Stimulated activated CD8-positive, alpha-beta memory T cell treated with anti-CD3 and anti-CD28 coated beads, Interleukin-2, amount 100 ng/mL, for 48 hours (primary cell): ENCODE measurements at regions not wholly inside any gene's neighbourhood (a gene's known extent, or its start where the extent isn't known, plus 50 kb on each side); places are given as distances from the start of the nearest gene placed in this dataset.
"Not testable (repeated sequence)": the region's sequence is repeated elsewhere in the genome, so short reads cannot be mapped to it uniquely, and the experiment has no call there.

Experiments
- DNase-seq, 2 donors: peaks; one replicate each; pipeline ENCODE4 v3.0.0-alpha.2; 2020; ENCODE audit warnings: low read depth in 2 of 2

DNA sequence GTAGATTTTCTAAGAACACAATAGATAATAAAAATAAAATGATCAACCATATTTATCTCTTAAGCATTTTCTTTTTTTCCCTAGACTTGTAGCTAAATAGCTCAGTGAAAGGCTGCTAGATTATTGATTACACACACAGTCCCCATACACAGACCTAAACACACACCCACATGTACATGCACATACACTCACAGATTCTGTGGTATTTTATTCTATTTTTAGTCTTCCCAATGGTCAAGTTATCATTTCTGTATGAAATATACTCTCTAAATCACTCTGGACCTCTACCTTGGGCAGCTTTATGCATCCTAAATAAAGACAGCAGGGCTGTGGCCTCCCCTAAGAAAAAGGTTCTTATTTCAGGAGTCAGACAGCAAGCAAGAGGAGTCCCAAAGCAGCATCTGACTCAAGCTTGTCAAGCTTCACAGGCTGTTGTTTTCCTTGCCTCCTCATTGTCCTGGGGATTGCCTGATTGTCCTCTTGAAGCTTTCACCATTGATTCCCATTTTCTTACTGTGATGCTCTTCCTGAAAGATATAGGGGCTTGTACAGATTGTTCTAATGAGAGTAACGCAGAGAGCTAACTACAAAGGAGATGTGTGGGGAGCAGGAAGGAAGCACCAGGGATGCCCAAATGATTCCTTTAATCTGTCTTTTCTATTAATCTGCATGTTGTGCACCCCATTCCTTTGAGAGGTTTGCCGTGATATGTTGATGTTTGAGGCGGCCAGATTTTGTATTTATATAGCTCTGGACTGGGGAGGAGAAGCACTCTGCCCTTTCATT lies 986.5 kb downstream of the PCDH17 start:
- no peak for DNase-seq

DNA sequence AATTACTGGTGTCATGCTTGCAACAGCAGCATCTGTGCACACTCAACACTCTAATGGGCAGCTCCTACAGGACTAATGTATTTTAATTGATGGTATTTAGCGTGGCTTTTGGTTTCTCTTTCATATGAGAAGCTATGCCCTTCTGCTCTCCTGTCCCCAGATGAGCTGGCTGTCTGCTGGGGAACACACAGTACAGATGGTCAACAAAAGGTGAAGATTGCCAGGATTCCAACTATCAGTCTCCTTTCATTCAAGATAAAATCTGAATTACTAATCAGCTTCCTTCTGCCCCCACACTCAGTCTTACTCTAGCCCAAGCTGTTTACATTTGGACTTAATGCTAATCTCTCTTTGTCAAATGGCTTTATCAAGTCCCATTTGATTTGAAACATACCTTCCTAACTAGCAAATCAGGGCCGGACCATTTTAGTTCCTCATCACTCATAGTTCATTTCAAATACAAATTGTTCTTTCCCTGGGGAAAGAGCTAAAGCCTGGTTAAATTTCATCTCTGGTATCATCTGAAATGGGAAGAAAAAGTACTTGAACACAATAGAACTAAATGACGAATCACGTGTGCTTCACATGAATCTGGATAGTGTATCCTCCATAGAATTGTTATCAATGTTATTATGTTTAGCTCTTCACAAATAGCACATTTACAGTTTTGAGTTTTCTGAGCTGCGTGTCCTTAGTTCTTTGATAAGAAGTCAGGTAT lies 988.0 kb downstream of the PCDH17 start:
- DNase-seq: no peak

DNA sequence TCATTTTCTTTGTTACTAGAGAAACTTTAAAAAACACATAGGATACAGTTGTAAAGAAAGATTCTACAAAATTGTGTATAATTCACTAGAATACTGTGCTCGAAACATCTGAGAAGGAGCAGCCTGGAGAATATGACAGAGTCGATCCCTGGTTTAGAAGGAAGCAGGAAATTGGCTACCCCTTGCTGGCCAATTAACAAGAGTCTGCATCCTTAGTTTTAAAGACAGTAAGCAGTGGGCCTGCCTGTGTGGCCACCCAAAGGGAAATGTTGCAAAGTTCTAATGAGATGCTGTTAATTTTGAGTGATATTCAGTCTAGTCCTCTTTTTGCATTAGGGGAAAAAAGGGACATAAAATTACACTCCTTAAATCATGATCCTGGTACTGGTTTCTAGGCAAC lies 988.6 kb downstream of the PCDH17 start:
- no peak for DNase-seq

DNA sequence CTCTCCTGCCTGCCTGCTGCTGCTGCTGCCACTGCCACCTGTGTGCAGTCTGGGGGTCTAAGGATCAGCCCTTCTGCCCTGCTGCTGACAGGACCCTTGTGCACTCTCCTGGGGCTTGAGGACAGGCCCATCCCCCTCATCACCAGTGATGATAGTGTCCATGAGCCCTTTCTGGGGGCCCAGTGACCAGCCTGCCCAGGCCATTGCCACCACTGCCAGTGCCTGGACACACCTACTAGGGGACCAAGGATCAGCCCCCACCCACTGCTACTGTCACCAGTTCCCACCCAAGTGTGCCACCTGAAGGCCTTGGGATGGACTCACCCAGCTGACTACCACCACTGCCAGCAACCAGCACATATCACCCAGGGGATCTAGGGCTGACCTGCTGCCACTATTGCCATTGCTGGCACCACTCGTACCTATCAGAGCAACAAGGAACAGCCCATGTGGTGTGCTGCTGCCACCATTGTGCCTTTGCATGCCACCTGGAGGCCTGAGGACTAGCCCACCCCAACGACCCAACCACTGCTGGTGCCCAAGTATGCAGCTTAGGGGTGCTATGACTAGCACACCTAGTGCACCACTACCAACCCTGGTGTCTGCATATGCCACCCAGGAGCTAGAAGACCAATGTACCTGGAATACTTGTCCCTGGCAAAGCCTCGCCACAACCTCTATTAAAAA lies 994.3 kb downstream of the PCDH17 start:
- no peak for DNase-seq

DNA sequence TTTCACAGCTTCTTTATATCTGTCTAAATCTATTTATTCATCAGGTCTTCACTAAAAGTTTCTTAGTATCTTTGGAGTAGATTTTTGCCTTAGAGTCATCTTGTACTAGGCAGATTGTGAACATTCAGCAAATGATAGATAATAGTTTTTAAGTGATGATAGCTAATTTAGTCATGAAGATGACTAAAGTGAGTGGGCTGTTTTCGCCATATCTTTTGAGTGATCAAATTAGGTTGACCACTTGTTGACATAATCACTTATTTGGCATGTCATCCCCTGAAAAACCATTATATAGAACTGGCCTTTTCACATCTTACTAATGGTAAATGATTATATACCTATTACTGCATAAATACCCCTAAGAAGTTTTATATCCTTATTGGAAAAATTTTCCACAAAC lies 999.2 kb downstream of the PCDH17 start:
- DNase-seq: no peak

DNA sequence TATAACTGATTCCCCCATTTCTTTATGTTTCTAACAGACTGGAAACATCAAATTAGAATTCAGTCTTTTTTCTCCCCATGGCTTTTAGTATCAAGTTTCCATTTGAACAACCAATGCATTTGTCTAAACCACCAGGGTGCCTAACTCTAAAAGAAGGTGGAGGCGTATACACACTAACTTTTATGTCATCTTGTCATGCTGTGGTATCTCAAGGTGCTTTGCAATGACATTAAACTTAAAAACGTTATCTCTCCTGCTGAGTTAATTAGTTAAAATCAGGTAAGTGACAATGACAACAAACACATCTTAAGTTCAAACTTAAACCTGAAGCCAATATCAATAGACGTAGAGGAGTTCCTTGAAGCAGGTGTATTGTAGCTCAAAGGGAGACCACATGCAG lies 1001.7 kb downstream of the PCDH17 start:
- no peak for DNase-seq

DNA sequence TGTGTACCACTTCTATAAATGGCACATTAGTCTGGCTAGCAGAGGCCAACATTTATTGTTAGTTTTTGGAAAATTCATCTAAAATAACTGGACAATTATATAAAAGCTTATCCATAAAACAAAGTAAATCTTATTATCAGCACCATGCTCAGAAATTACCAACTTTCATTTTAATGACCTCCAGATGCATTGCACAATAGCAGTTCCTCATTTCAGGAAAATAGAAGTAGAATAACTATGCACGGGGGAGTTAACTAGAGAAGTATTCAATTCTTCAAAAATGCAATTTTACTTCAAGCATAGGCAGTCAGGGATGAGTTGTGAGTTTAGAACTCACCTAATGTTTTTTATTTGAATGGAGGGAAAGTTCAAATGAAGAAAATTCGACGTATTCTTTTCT lies 1023.5 kb downstream of the PCDH17 start:
- DNase-seq: no peak

DNA sequence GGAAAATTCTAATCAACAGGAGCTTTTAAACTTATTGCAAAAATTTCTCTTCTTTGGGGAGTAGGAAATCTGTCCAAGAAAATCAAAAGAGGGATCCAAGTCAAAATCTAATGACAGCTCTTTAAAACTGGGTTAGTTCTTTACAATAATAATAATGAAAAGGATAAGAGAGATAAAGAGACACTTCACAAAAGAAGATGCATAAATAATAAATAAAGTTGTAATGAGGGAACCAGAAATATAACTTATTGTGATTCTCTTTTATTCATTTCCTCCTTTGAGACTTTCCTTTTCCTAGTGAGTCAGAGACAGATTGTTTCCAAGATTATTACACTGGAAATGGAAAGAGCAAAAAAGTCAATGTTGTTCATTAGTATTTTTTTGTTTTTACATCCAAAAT lies 1029.3 kb downstream of the PCDH17 start:
- DNase-seq: no peak

DNA sequence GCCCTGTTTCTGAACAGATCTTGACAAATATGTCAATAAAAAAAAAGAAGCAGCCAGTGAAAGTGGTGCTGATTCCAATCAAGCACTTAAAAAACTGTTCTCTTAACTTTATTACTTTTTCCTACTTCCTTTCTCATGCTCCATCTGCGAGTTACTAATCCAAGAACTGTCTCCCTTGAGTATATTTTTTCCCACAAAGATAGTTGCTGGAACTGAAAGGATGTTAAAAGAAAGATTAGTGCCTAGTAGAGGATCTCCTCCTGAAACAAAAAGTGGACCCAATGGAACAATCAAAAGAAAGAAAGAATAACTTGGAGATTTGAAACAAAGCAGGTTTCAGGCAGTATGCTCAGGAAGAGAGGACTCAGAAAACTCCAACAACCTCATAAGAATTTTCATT lies 1034.8 kb downstream of the PCDH17 start:
- no peak for DNase-seq

DNA sequence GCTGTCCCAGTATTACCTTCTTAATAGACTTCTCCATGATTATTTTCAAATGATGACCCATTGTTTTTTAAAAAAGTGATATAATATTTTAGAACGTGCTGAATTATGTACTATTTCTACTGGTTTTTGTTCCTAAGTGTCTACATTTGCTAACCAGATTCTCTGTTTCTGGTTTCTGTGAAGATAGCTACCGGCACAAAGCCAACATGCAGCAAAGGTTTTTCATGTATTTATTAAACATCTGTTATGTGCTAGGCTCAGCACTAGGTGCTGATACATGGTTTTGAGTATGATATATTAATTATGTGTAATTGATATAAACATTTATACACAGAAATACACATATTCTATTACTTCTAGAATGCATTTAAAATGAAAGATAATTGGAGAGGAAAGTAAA lies 1035.6 kb downstream of the PCDH17 start:
- no peak for DNase-seq

DNA sequence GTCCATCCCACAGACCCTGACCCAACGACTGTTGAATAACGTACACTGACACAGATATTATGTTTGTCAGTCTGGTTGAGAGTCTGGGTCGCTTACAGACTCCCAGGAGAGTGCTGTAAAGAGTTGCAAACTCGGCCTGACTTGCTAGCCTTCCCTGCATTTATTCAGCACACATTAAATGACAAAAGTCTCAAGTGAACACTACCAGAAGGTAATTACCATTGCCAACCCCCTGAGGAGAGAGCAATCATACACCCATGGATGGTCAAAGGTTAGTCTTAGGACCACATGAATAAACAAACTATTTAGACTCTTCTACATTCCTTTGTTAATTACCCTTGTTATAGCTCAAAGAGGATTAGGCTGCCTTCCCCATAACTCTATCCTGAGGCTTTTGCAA lies 1048.6 kb downstream of the PCDH17 start:
- DNase-seq: no peak

DNA sequence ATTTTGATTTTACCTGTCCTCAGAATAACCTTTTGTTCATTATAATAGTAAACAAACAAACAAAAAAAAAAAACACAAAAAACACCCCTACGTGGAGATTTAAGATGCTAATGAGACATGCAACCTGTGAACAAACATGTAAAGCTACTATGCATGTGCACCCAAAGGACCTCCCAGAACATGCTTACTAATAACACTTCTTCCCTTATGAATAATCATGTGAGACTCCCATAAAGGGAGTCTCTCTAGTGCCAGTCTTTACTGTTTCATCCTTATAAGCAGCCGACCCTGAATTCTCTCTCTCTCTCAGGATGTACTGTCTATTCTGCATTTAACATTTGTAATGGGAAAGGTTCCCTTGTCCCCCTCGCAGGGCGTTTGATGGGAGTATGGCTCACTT lies 1051.1 kb downstream of the PCDH17 start:
- DNase-seq: no peak

DNA sequence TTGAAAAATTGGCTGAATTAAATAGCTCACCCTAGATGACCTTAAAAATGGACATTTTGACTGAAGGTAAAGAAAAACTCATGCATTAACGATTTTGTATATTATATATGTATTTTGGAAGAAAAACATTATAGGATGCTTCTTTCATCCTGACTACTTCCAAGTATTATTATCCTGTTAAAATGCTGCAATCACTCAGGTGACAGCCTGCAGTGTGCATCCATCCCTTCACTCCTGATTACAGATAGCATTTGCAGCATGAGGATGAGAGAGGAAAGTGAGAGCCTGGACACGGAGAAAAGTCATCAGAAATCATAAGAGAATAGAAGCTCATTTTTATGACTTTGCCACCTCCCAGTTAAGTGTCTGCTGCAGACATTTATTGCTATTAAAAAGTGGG lies 1055.6 kb downstream of the PCDH17 start:
- DNase-seq: no peak

DNA sequence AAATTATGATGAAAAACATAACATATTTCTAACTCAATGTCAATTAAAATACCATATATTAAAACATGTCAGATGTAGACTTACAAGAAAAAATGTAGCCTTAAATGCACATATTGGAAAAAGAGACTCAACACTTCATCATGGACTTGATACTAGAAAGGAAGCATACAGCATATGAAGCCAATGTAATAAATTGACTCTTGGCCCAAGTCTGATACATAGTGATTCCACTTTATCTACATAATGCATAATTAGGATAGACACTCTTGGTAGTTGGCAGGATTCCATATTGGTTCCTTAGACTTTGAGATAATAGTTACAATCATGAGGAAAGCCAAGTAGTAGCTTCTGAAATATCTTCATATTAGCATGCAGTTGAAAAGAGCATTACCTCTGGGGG lies 1067.0 kb downstream of the PCDH17 start:
- DNase-seq: no peak

DNA sequence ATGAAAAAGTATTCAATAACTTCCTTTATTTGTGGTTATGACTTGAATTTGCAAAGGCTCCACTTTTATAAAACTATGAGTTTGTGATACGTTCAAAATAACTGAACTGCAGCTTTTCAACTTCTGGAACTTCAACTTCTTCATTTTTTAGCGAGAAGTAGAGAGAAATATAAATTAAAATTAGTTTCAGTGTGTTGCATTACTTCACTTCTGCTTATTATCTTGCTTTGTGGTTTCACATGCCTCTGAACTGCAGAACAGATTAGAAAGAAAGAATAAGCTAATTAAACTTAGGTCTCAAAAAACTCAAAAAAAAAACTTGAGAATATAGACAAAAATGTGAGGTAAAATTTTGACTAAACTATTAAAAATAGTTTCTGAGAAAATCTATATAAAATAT lies 1073.4 kb downstream of the PCDH17 start:
- DNase-seq: no peak

DNA sequence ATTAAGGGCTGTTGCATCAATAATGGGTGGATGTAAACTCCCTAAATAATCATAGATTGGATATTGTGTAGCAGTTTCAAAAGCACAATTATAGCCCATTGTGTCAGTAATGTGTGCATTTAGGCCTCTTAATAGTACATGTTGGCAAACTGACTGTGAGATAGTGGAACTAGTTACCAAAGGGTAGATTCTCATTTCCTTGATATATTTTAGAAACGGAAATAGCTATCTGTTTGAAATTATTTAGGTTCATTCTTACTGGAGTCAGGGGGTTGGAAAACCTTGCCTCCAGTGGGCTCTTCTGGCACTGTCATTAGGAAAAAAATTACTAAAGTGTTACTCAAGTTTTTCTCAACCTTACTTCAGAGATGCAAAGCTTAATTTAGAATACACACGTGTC lies 1074.9 kb downstream of the PCDH17 start:
- no peak for DNase-seq

DNA sequence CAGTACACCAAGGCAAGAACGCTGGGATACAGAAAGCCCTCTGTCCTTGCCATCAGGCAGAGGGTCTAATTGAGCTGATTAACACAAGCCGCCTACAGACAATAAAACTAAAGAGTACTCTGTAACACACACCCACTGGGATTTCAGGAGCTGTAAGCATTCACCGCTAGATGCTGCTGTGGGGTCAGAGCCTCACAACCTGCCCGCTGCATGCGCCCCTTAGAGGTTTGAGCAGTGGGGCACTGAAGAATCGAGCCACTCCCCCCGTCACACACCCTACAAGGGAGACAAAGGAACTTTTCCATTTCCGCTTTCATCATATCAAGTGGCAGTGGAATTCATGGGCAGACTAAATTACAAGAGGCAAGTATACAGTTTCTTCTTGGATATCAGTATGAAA lies 1080.6 kb downstream of the PCDH17 start:
- DNase-seq: no peak

DNA sequence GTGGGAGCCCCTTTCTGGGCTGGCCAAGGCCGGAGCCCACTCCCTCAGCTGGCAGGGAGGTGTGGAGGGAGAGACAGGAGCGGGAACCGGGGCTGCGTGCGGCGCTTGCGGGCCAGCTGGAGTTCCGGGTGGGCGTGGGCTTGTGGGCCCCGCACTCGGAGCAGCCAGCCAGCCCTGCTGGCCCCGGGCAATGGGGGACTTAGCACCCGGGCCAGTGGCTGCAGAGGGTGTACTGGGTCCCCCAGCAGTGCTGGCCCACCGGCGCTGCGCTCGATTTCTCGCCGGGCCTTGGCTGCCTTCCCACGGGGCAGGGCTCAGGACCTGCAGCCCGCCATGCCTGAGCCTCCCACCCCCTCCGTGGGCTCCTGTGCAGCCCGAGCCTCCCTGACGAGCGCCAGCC lies 1082.5 kb downstream of the PCDH17 start:
- not testable (repeated sequence) for DNase-seq

DNA sequence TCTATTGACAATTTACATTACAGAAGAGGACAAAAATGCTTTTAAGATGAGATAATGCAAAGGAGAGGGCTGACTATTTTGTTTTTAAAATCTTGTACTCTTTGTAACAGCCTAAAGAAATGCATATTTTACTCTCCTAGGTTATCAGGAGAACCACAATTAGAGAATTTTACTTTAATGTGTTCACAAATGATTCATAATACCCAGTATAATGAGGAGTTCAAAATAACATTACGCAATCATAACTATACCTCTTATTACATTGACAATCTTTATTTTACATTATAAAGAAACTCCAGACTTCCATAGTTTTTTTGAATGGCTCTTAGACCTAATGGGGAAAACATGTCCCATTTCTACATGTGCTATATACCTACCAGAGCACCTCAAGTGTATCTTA lies 1089.7 kb downstream of the PCDH17 start:
- no peak for DNase-seq

DNA sequence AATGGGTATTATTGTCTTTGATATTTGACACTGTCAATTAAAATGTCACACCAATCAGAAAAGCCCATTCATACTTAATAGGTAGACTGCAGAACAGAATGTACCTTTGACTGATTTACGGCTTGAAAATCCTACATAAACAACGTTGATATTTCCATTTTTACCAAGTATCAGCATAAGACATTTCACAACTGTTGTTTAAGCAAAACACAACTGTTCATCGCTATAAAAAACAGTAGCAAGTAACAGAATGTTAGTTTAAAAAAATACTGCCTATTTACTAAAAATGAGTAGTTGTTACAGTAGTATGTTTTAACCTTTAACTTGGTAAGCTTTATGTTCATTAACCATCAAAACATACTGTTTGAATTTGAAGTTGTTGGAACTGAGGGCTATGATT lies 1096.6 kb downstream of the PCDH17 start:
- DNase-seq: no peak

DNA sequence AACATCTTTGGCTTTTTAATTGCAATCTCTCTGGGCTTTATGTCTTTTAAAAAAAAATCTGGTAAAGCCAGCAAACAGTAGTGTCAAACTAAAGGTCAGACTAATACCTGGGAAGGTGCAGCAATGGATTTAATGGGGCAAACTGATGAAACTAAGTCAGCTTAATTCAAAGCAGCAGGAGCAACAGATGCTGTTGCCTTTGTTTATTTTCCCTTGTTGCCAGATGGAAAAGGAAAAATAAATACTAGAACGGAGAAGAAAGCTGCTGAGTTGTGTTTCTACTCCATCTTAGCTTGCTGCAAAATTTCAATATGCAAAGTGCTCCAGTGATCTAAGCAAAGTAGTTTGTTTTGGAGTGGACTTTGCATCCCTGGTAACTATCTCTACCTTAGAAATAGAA lies 1097.8 kb downstream of the PCDH17 start:
- DNase-seq: no peak

DNA sequence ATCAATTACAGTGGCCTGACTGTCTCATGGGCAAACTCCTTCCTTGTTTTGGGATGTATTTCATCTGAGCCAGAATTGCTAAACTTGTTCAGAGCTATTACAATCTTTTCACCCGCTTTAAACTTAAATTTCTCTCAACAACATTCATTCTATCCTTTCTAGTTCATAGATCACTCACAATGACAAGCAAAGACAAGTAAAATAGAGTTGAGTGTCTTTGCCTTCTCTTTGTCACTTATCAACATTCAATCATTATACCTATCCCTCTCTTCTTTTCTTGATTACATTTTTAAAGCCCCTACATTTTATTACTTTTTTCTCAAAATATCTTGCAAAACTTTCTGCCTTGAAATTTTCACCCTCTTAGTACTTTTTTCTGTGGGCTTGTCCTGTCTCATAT lies 1113.1 kb downstream of the PCDH17 start:
- DNase-seq: no peak

DNA sequence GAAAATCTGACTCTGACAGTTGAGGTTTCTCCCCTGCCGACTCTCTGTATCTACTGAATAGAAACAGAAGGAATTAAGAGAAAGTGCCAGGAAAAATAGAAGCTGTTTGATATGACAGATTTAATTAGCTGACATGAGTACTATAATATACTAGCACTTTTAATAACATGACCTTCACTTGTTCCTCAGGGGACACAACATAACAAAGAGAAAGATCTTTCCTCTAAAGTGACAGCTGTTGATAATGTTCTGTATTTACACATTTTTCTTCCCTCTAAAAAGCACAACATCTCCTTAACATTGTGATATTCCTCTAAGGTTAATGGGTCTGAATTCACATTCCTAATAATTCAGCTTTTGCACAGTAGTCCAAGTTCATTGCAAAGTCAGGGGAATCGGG lies 1136.0 kb downstream of the PCDH17 start:
- no peak for DNase-seq
